MM.1S (cell line): ENCODE measurements at regions not wholly inside any gene's neighbourhood (a gene's known extent, or its start where the extent isn't known, plus 50 kb on each side); places are given as distances from the start of the nearest gene placed in this dataset.

Experiments used
- DNase-seq: peaks from one replicate; pipeline ENCODE4 v3.0.0-alpha.2; 2015
- H2AFZ ChIP-seq: fragments of 300-600 bp; sonication (generic); 2 replicates; pipeline ENCODE4 v1.6.0; 2016; ENCODE audit warnings: antibody characterized with exemption, low read length
- H3F3A ChIP-seq: fragments of 300-600 bp; sonication (generic); 2 replicates; pipeline ENCODE4 v1.6.1; 2016; ENCODE audit warnings: mild to moderate bottlenecking, antibody characterized with exemption, low read length, moderate library complexity, mixed read lengths; ENCODE audit not compliant: insufficient read depth
- H3K27ac ChIP-seq: fragments of 300-600 bp; sonication (generic); 2 replicates; pipeline ENCODE4 v1.5.1; 2016; ENCODE audit warnings: mild to moderate bottlenecking, low read length
- H3K27me3 ChIP-seq: fragments of 300-600 bp; sonication (generic); replicated peaks from 2 replicates; pipeline ENCODE4 v1.6.0; 2016; ENCODE audit warnings: low read length; ENCODE audit not compliant: insufficient read depth
- H3K36me3 ChIP-seq: fragments of 300-600 bp; sonication (generic); replicated peaks from 2 replicates; pipeline ENCODE4 v1.6.1; 2016; ENCODE audit warnings: mild to moderate bottlenecking, low read length, mixed read lengths; ENCODE audit not compliant: insufficient read depth
- H3K4me1 ChIP-seq: fragments of 300-600 bp; sonication (generic); 2 replicates; pipeline ENCODE4 v1.6.1; 2016; ENCODE audit warnings: low read length, mixed read lengths
- H3K4me2 ChIP-seq: fragments of 300-600 bp; sonication (generic); 2 replicates; pipeline ENCODE4 v1.6.0; 2016; ENCODE audit warnings: low read depth, low read length
- H3K4me3 ChIP-seq: fragments of 300-600 bp; sonication (generic); 2 replicates; pipeline ENCODE4 v1.5.1; 2016; ENCODE audit warnings: low read length, mixed read lengths
- H3K79me2 ChIP-seq: fragments of 300-600 bp; sonication (generic); 2 replicates; pipeline ENCODE4 v1.6.1; 2016; ENCODE audit warnings: mixed run types, low read length, mixed read lengths
- H3K9ac ChIP-seq: fragments of 300-600 bp; sonication (generic); 2 replicates; pipeline ENCODE4 v1.6.1; 2016; ENCODE audit warnings: low read length, mixed read lengths
- H3K9me2 ChIP-seq: fragments of 300-600 bp; sonication (generic); replicated peaks from 2 replicates; pipeline ENCODE4 v1.6.1; 2016; ENCODE audit warnings: mild to moderate bottlenecking, low read length, mixed read lengths; ENCODE audit not compliant: insufficient read depth
- H3K9me3 ChIP-seq: fragments of 300-600 bp; sonication (generic); replicated peaks from 2 replicates; pipeline ENCODE4 v1.6.1; 2016; ENCODE audit warnings: mild to moderate bottlenecking, low read length, mixed read lengths; ENCODE audit not compliant: insufficient read depth
- H4K20me1 ChIP-seq: fragments of 300-600 bp; sonication (generic); 2 replicates; pipeline ENCODE4 v1.6.1; 2016; ENCODE audit warnings: mild to moderate bottlenecking, low read length, moderate library complexity, mixed read lengths; ENCODE audit not compliant: insufficient read depth
- CTCF ChIP-seq: fragments of 300-600 bp; sonication (generic); IDR thresholded peaks from 2 replicates; pipeline ENCODE4 v1.5.1; 2016; ENCODE audit warnings: antibody characterized with exemption, low read length, mixed read lengths
- EZH2 ChIP-seq: fragments of 300-600 bp; sonication (generic); optimal IDR thresholded peaks from 2 replicates; pipeline ENCODE3; 2017; ENCODE audit warnings: low read depth, mild to moderate bottlenecking, antibody characterized with exemption, low read length, mixed read lengths
- EZH2phosphoT487 ChIP-seq: fragments of 300-600 bp; sonication (generic); IDR thresholded peaks from 2 replicates; pipeline ENCODE4 v1.6.1; 2018; ENCODE audit warnings: antibody characterized with exemption, low read length

- Histone ChIP-seq H2AFZ (no peak overlapping the region), H3K4me2 (no peak overlapping the region), H3K4me1 (no peaks in the 10 kb centered on the region), H3K9me2 (no peaks in the 10 kb centered on the region), H3K27me3 (no peaks in the 10 kb centered on the region), H3K79me2 (no peaks in the 10 kb centered on the region), H3K4me3 (no peak overlapping the region), H3K27ac (no peak overlapping the region), H3K9ac (no peak overlapping the region), H3K36me3 (no peaks in the 10 kb centered on the region), H3K9me3 (no peaks in the 10 kb centered on the region), H4K20me1 (no peaks in the 10 kb centered on the region), H3F3A (no peaks in the 10 kb centered on the region)
- no peak for TF ChIP-seq EZH2phosphoT487
- no peak for TF ChIP-seq CTCF
- TF ChIP-seq EZH2: no peak
- no peak for DNase-seq
Observed at GRCh38 chr17:13268791-13269595, 251.2 kb upstream of the ELAC2 start.

DNA sequence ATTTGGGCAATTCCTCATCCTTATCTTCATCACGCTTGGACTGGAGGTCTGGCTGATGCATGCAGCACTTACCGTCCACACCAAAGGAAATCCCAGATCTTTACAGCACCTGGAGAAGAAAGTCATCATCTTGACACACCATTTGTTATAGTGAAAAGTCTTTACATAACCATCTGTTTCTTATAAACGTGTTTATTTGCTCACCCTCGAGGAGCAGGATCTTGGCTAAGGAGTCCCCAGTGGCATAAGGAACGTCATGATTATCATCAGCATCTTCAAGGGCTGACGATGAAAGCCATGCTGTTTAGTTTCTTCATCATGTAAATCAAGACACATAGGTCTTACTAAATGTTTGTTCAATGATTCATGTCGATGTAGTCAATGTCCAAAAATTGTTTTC lies 248.8 kb upstream of the ELAC2 start:
- no peaks in the 10 kb centered on the region for H3K9me3 ChIP-seq
- no peaks in the 10 kb centered on the region for H3K79me2 ChIP-seq
- no peaks in the 10 kb centered on the region for H3K4me1 ChIP-seq
- TF ChIP-seq CTCF (no peak), EZH2 (no peak), EZH2phosphoT487 (no peak)
- H3K4me3 ChIP-seq: no peak overlapping the region
- DNase-seq: no peak
- no peaks in the 10 kb centered on the region for H4K20me1 ChIP-seq
- no peaks in the 10 kb centered on the region for H3K36me3 ChIP-seq
- H3F3A ChIP-seq: no peaks in the 10 kb centered on the region
- H2AFZ ChIP-seq: no peak overlapping the region
- no peak overlapping the region for H3K4me2 ChIP-seq
- H3K9me2 ChIP-seq: no peaks in the 10 kb centered on the region
- no peak overlapping the region for H3K27ac ChIP-seq
- no peaks in the 10 kb centered on the region for H3K27me3 ChIP-seq
- no peak overlapping the region for H3K9ac ChIP-seq

DNA sequence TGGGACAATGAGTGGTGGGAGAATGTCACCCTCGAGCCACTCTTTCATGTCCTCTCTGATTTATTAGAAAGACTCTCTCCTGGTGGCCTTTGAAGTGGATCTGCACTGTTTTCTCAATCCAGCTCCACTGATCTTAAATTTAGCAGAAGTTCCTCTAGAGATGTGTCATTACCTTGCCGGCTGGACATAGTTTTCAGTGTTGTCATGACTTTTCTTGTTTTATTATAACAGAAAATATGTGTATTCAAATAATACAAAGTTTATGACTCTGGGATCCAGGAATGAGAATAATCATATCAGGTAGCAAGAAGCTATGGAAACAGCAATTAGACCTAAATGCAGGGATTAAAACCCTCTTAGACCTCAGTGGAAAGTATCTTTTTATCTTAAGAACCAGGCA lies 247.5 kb upstream of the ELAC2 start:
- H3K27me3 ChIP-seq: no peaks in the 10 kb centered on the region
- H3K4me3 ChIP-seq: no peak overlapping the region
- no peak overlapping the region for H3K4me2 ChIP-seq
- no peaks in the 10 kb centered on the region for H3K79me2 ChIP-seq
- no peaks in the 10 kb centered on the region for H4K20me1 ChIP-seq
- DNase-seq: no peak
- H3K36me3 ChIP-seq: no peaks in the 10 kb centered on the region
- no peaks in the 10 kb centered on the region for H3K4me1 ChIP-seq
- H3K9me2 ChIP-seq: no peaks in the 10 kb centered on the region
- no peak for TF ChIP-seq EZH2phosphoT487
- no peak for TF ChIP-seq CTCF
- TF ChIP-seq EZH2: no peak
- H2AFZ ChIP-seq: no peak overlapping the region
- no peak overlapping the region for H3K9ac ChIP-seq
- H3F3A ChIP-seq: no peaks in the 10 kb centered on the region
- H3K9me3 ChIP-seq: no peaks in the 10 kb centered on the region
- no peak overlapping the region for H3K27ac ChIP-seq
